IMR-90 (cell line): ENCODE measurements at regions not wholly inside any gene's neighbourhood (a gene's known extent, or its start where the extent isn't known, plus 50 kb on each side); places are given as distances from the start of the nearest gene placed in this dataset.

Experiments
- BHLHE40 ChIP-seq: fragments of 150-350 bp; IDR thresholded peaks from 2 replicates; pipeline ENCODE4 v1.6.1; 2016; ENCODE audit warnings: mild to moderate bottlenecking, low read depth, low read length
- CEBPB ChIP-seq: IDR thresholded peaks from 2 replicates; pipeline ENCODE4 v1.6.1; 2012; ENCODE audit warnings: low read depth, low read length, improper control_type of control experiment
- CHD1 ChIP-seq: IDR thresholded peaks from 2 replicates; pipeline ENCODE4 v1.6.1; 2012; ENCODE audit warnings: low read depth, low read length, improper control_type of control experiment
- FOS ChIP-seq: fragments of 150-350 bp; IDR thresholded peaks from 2 replicates; pipeline ENCODE4 v1.6.1; 2016; ENCODE audit warnings: low read depth, low read length
- MAFK ChIP-seq: IDR thresholded peaks from 2 replicates; pipeline ENCODE4 v1.6.1; 2012; ENCODE audit warnings: low read depth, low read length, improper control_type of control experiment
- MXI1 ChIP-seq: IDR thresholded peaks from 2 replicates; pipeline ENCODE4 v1.6.1; 2012; ENCODE audit warnings: low read depth, mild to moderate bottlenecking, low read length, moderate library complexity, borderline replicate concordance
- NFE2L2 ChIP-seq: fragments of 150-350 bp; IDR thresholded peaks from 2 replicates; pipeline ENCODE4 v1.6.1; 2016; ENCODE audit warnings: low read depth, mild to moderate bottlenecking, low read length
- POLR2A ChIP-seq: IDR thresholded peaks from 2 replicates; pipeline ENCODE4 v1.6.1; 2012; ENCODE audit warnings: mild to moderate bottlenecking, low read depth, low read length
- RAD21 ChIP-seq: IDR thresholded peaks from 2 replicates; pipeline ENCODE4 v1.6.1; 2012; ENCODE audit warnings: low read length, improper control_type of control experiment
- RCOR1 ChIP-seq: IDR thresholded peaks from 2 replicates; pipeline ENCODE4 v1.6.1; 2012; ENCODE audit warnings: mild to moderate bottlenecking, low read length, improper control_type of control experiment; ENCODE audit not compliant: insufficient replicate concordance
- TF ChIP-seq, protein P1 (sequence below): conservative IDR thresholded peaks from 2 replicates; pipeline ENCODE4 v1.5.1; 2012; ENCODE audit warnings: mild to moderate bottlenecking, low read depth, low read length, improper control_type of control experiment
- TF ChIP-seq, protein P2 (sequence below): fragments of 150-350 bp; IDR thresholded peaks from 2 replicates; pipeline ENCODE4 v1.6.1; 2017; ENCODE audit warnings: mild to moderate bottlenecking, antibody characterized with exemption, low read length, low read depth

DNA sequence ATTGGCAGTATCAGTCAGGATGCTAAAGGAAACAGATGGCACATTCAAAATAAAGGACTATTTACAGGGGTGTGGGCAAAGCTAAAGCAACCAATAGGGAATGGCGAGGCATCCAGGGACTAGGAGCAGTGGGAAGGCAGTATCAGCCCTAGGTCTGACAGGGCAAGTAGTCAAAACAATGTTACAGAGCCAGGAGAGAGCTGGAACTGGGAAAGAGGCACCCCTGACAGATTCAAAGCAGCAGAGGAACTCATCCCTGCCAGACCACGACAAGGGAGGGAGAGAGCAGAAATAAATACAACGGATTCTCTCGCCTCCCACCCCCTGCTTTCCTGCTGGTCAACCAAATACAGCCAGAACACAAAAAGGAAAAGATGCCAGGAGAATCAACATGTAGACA is 371.5 kb downstream of the NR2F1-AS1 start:
- TF ChIP-seq, protein P1, sequence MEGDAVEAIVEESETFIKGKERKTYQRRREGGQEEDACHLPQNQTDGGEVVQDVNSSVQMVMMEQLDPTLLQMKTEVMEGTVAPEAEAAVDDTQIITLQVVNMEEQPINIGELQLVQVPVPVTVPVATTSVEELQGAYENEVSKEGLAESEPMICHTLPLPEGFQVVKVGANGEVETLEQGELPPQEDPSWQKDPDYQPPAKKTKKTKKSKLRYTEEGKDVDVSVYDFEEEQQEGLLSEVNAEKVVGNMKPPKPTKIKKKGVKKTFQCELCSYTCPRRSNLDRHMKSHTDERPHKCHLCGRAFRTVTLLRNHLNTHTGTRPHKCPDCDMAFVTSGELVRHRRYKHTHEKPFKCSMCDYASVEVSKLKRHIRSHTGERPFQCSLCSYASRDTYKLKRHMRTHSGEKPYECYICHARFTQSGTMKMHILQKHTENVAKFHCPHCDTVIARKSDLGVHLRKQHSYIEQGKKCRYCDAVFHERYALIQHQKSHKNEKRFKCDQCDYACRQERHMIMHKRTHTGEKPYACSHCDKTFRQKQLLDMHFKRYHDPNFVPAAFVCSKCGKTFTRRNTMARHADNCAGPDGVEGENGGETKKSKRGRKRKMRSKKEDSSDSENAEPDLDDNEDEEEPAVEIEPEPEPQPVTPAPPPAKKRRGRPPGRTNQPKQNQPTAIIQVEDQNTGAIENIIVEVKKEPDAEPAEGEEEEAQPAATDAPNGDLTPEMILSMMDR, result no peak
- TF ChIP-seq, protein P2, sequence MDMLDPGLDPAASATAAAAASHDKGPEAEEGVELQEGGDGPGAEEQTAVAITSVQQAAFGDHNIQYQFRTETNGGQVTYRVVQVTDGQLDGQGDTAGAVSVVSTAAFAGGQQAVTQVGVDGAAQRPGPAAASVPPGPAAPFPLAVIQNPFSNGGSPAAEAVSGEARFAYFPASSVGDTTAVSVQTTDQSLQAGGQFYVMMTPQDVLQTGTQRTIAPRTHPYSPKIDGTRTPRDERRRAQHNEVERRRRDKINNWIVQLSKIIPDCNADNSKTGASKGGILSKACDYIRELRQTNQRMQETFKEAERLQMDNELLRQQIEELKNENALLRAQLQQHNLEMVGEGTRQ, result no peak
- TF ChIP-seq POLR2A (no peak), CEBPB (no peak), RCOR1 (no peak), NFE2L2 (no peak), MXI1 (no peak), MAFK (no peak), FOS (no peak), BHLHE40 (no peak), RAD21 (no peak), CHD1 (no peak)
